GM18870 (cell line): ENCODE measurements at regions not wholly inside any gene's neighbourhood (a gene's known extent, or its start where the extent isn't known, plus 50 kb on each side); places are given as distances from the start of the nearest gene placed in this dataset.

ENCODE experiments used
- ATAC-seq: cut with Tn5 transposase; IDR thresholded peaks from one replicate; pipeline ENCODE4 v1.9.1; 2021; ENCODE audit warnings: moderate library complexity; ENCODE audit not compliant: unreplicated experiment

GRCh38 chr18:44609181-44609941 is 71.3 kb upstream of the SETBP1 start:
- ATAC-seq, result no peak

- no peak for ATAC-seq
These were observed 59.9 kb upstream of the SETBP1 start for GRCh38 chr18:44620812-44621211.

- ATAC-seq, result no peak
These were observed 56.6 kb upstream of the SETBP1 start for GRCh38 chr18:44624052-44624451.

GRCh38 chr18:44625386-44625785 is 55.3 kb upstream of the SETBP1 start:
- ATAC-seq, result no peak

GRCh38 chr18:44626236-44626635 is 54.5 kb upstream of the SETBP1 start:
- ATAC-seq, result no peak

GRCh38 chr18:44626807-44627206 is 53.9 kb upstream of the SETBP1 start:
- no peak for ATAC-seq

- no peak for ATAC-seq
These were observed 53.4 kb upstream of the SETBP1 start for GRCh38 chr18:44627280-44627679.

- ATAC-seq, result no peak
These were observed 51.3 kb upstream of the SETBP1 start for GRCh38 chr18:44629406-44629805.

GRCh38 chr18:44630118-44630517 is 50.6 kb upstream of the SETBP1 start:
- no peak for ATAC-seq
